SK-N-DZ (cell line): ENCODE measurements at regions not wholly inside any gene's neighbourhood (a gene's known extent, or its start where the extent isn't known, plus 50 kb on each side); places are given as distances from the start of the nearest gene placed in this dataset.

ENCODE experiments used
- small RNA-seq, 2 experiments: library from RNA; depleted of rRNA; stranded (forward); fragments of <200 nt; gene quantifications; one replicate each; pipeline ENCODE3, GENCODE V24; 2014

Small RNA genes in the stretch of these regions (small RNA-seq; reads per million reads assigned to genes)
- gene AC023232.1 = 0 reads per million in 2 experiments
